Keratinocyte (primary cell): ENCODE measurements at regions not wholly inside any gene's neighbourhood (a gene's known extent, or its start where the extent isn't known, plus 50 kb on each side); places are given as distances from the start of the nearest gene placed in this dataset.

ENCODE experiments used
- DNase-seq: peaks from one replicate; pipeline ENCODE4 v3.0.0-alpha.2; 2011; ENCODE audit warnings: low read depth, missing footprints, low spot score
- FAIRE-seq: peaks from 2 replicates; lab custom pipeline; 2011; peaks lifted over from hg19 to GRCh38; lab: Jason Lieb, UNC
- H2AFZ ChIP-seq: 2 replicates; pipeline ENCODE4 v1.6.0; 2012; ENCODE audit warnings: low read length, control low read depth, inconsistent platforms; ENCODE audit not compliant: control insufficient read depth
- H3K27ac ChIP-seq: 2 replicates; pipeline ENCODE4 v1.5.1; 2011; ENCODE audit warnings: low read length; ENCODE audit not compliant: control insufficient read depth, insufficient read depth
- H3K27me3 ChIP-seq: 3 replicates; pipeline ENCODE4 v1.6.0; 2011; ENCODE audit warnings: low read length; ENCODE audit not compliant: control insufficient read depth, insufficient read depth; ENCODE audit errors: extremely low read depth
- H3K36me3 ChIP-seq, 2 experiments: 2 replicates in 1 of 2; 3 replicates in 1 of 2; pipeline ENCODE4 v1.5.1; 2011; ENCODE audit warnings: low read length in 2 of 2, mild to moderate bottlenecking in 1 of 2; ENCODE audit not compliant: control insufficient read depth in 2 of 2, insufficient read depth in 2 of 2; ENCODE audit errors: extremely low read depth in 1 of 2
- H3K4me1 ChIP-seq: 3 replicates; pipeline ENCODE4 v1.5.1; 2011; ENCODE audit warnings: low read length; ENCODE audit not compliant: control insufficient read depth, insufficient read depth; ENCODE audit errors: extremely low read depth
- H3K4me2 ChIP-seq: 3 replicates; pipeline ENCODE4 v1.6.0; 2011; ENCODE audit warnings: low read depth, low read length; ENCODE audit not compliant: control insufficient read depth, insufficient read depth; ENCODE audit errors: extremely low read depth
- H3K4me3 ChIP-seq, 3 experiments: fragments of 200-600 bp in 1 of 3; sonication (generic) in 1 of 3; 2 replicates in 2 of 3; 3 replicates in 1 of 3; pipeline ENCODE4 v1.5.1; 2011 to 2016; ENCODE audit warnings: low read length in 3 of 3, mild to moderate bottlenecking in 3 of 3, control low read depth in 2 of 3, inconsistent platforms in 1 of 3, low read depth in 1 of 3, mixed read lengths in 1 of 3, mixed run types in 1 of 3, moderate library complexity in 1 of 3; ENCODE audit not compliant: control insufficient read depth in 2 of 3, insufficient read depth in 2 of 3; ENCODE audit errors: extremely low read depth in 1 of 3
- H3K79me2 ChIP-seq: 2 replicates; pipeline ENCODE4 v1.6.0; 2012; ENCODE audit warnings: low read length; ENCODE audit not compliant: control insufficient read depth, insufficient read depth
- H3K9ac ChIP-seq: 3 replicates; pipeline ENCODE4 v1.6.0; 2011; ENCODE audit warnings: low read length; ENCODE audit not compliant: control insufficient read depth, insufficient read depth; ENCODE audit errors: extremely low read depth
- H3K9me1 ChIP-seq: 3 replicates; pipeline ENCODE4 v1.6.0; 2011; ENCODE audit warnings: low read length; ENCODE audit not compliant: control insufficient read depth, insufficient read depth; ENCODE audit errors: extremely low read depth
- H3K9me3 ChIP-seq: 2 replicates; pipeline ENCODE4 v1.5.1; 2012; ENCODE audit warnings: low read depth, low read length; ENCODE audit not compliant: control insufficient read depth
- H4K20me1 ChIP-seq: 3 replicates; pipeline ENCODE4 v1.6.0; 2011; ENCODE audit warnings: low read length; ENCODE audit not compliant: control insufficient read depth, insufficient read depth; ENCODE audit errors: extremely low read depth
- EZH2 ChIP-seq: IDR thresholded peaks from one replicate; pipeline ENCODE4 v1.6.1; 2012; ENCODE audit warnings: inconsistent platforms, mild to moderate bottlenecking, low read length, moderate library complexity
- dilution Hi-C: fragments of 300-500 bp; cut with MboI; formaldehyde crosslinking; loops from one replicate; pipeline ENCODE4 v1.7.0; 2020; ENCODE audit warnings: low sequenced_read_pairs; ENCODE audit not compliant: extremely low pct_ligation_motif_present
- TF ChIP-seq, protein P1 (sequence below), 3 experiments: IDR thresholded peaks in 1 of 3; conservative IDR thresholded peaks in 1 of 3; optimal IDR thresholded peaks in 1 of 3; 2 replicates in 2 of 3; 3 replicates in 1 of 3; pipeline versions ENCODE3 to v1.5.1; 2011; ENCODE audit warnings: low read length in 3 of 3, mild to moderate bottlenecking in 3 of 3, moderate library complexity in 2 of 3, control low read depth in 1 of 3, inconsistent platforms in 1 of 3; ENCODE audit not compliant: insufficient read depth in 2 of 3; ENCODE audit errors: extremely low read depth in 1 of 3

GRCh38 chr4:106618956-106619355 is 250.4 kb upstream of the GIMD1 start:
- Histone ChIP-seq H3K9me1 (no peaks in the 10 kb centered on the region), H4K20me1 (no peaks in the 10 kb centered on the region), H3K4me1 (peaks cover 4% of the 10 kb centered on the region), H3K36me3 (no peaks in the 10 kb centered on the region), H3K27ac (no peak overlapping the region), H3K79me2 (no peaks in the 10 kb centered on the region), H2AFZ (no peak overlapping the region), H3K9ac (no peak overlapping the region), H3K4me2 (no peak overlapping the region), H3K4me3 (no peak overlapping the region), H3K9me3 (no peaks in the 10 kb centered on the region), H3K27me3 (no peaks in the 10 kb centered on the region)
- no peak for FAIRE-seq
- no peak for DNase-seq
- dilution Hi-C loops, result no loop called here
- TF ChIP-seq EZH2, result no peak
- TF ChIP-seq, protein P1, sequence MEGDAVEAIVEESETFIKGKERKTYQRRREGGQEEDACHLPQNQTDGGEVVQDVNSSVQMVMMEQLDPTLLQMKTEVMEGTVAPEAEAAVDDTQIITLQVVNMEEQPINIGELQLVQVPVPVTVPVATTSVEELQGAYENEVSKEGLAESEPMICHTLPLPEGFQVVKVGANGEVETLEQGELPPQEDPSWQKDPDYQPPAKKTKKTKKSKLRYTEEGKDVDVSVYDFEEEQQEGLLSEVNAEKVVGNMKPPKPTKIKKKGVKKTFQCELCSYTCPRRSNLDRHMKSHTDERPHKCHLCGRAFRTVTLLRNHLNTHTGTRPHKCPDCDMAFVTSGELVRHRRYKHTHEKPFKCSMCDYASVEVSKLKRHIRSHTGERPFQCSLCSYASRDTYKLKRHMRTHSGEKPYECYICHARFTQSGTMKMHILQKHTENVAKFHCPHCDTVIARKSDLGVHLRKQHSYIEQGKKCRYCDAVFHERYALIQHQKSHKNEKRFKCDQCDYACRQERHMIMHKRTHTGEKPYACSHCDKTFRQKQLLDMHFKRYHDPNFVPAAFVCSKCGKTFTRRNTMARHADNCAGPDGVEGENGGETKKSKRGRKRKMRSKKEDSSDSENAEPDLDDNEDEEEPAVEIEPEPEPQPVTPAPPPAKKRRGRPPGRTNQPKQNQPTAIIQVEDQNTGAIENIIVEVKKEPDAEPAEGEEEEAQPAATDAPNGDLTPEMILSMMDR (optimal IDR thresholded peaks at IDR 0.05 in 1 of 3, IDR thresholded peaks at IDR 0.05 in 1 of 3, conservative IDR thresholded peaks at IDR 0.05 in 1 of 3; ENCODE audit: extremely low read depth in 1 of 3, insufficient read depth in 2 of 3, low read length in 3 of 3), result no peak

DNA sequence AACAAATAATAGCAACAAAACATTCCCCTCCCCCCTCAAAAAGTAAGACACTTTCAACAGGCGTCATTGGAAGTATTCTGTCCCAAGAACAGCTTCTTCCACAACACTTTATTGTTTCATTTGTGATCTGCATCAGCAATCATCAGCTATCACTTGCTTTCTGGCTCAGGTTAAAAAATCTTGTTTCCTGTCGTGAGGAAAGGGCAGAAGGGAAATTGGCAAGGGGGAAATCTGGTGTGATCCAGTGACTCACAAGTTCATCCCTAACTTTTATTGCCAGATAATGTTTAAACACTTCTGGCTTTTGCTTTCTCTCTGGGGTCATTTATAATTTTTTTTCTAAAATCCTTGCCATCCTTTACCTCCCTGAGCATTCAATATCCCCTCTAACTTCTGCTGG is 247.4 kb upstream of the GIMD1 start:
- dilution Hi-C loops, result no loop called here
- Histone ChIP-seq H3K9me1 (no peaks in the 10 kb centered on the region), H3K27ac (no peak overlapping the region), H3K9ac (no peak overlapping the region), H2AFZ (no peak overlapping the region), H3K4me2 (no peak overlapping the region), H3K36me3 (no peaks in the 10 kb centered on the region), H3K9me3 (no peaks in the 10 kb centered on the region), H3K4me1 (peaks cover 4% of the 10 kb centered on the region), H4K20me1 (no peaks in the 10 kb centered on the region), H3K4me3 (no peak overlapping the region), H3K27me3 (no peaks in the 10 kb centered on the region), H3K79me2 (no peaks in the 10 kb centered on the region)
- FAIRE-seq (no peak), DNase-seq (no peak)
- TF ChIP-seq, protein P1 (optimal IDR thresholded peaks at IDR 0.05 in 1 of 3, IDR thresholded peaks at IDR 0.05 in 1 of 3, conservative IDR thresholded peaks at IDR 0.05 in 1 of 3; ENCODE audit: extremely low read depth in 1 of 3, insufficient read depth in 2 of 3, low read length in 3 of 3), result no peak
- no peak for TF ChIP-seq EZH2
